Ascending aorta (tissue), 2 donors: ENCODE measurements at regions not wholly inside any gene's neighbourhood (a gene's known extent, or its start where the extent isn't known, plus 50 kb on each side); places are given as distances from the start of the nearest gene placed in this dataset.
"Not testable (repeated sequence)": the region's sequence is repeated elsewhere in the genome, so short reads cannot be mapped to it uniquely, and the experiment has no call there.

Source experiments
- DNase-seq, 2 donors: peaks; one replicate each; pipeline ENCODE4 v3.0.0-alpha.2; 2019; ENCODE audit warnings: low spot score in 2 of 2
- H3K27ac ChIP-seq, 2 donors: fragments of 200-600 bp; sonication (generic); one replicate each; pipeline ENCODE4 v1.5.1; 2016 to 2017; ENCODE audit warnings: mild to moderate bottlenecking in 1 of 2
- H3K27me3 ChIP-seq: fragments of 200-600 bp; sonication (generic); one replicate; pipeline ENCODE4 v1.5.1; 2017
- H3K36me3 ChIP-seq, 2 donors: fragments of 200-600 bp; sonication (generic); one replicate each; pipeline ENCODE4 v1.5.1; 2016
- H3K4me1 ChIP-seq, 2 donors: fragments of 200-600 bp; sonication (generic); one replicate each; pipeline ENCODE4 v1.5.1; 2016 to 2017; ENCODE audit warnings: mild to moderate bottlenecking in 1 of 2
- H3K4me3 ChIP-seq, 2 donors: fragments of 200-600 bp; sonication (generic); one replicate each; pipeline ENCODE4 v1.5.1; 2016 to 2017; ENCODE audit warnings: mild to moderate bottlenecking in 1 of 2
- H3K9me3 ChIP-seq, 2 donors: fragments of 200-600 bp; sonication (generic); one replicate each; pipeline ENCODE4 v1.5.1; 2016
- intact Hi-C: fragments of 100-400 bp; cut with DNase I; formaldehyde crosslinking; loops from one replicate; pipeline ENCODE4 v1.15.1; 2023
- TF ChIP-seq, protein P1 (sequence below), 3 experiments: fragments of 200-600 bp in 2 of 3; fragments of 450-650 bp in 1 of 3; sonication (generic) in 2 of 3; IDR thresholded peaks; one replicate each; pipeline ENCODE4 v1.5.1; 2016 to 2019; ENCODE audit warnings: antibody characterized with exemption in 3 of 3, mild to moderate bottlenecking in 1 of 3, moderate library complexity in 1 of 3

DNA sequence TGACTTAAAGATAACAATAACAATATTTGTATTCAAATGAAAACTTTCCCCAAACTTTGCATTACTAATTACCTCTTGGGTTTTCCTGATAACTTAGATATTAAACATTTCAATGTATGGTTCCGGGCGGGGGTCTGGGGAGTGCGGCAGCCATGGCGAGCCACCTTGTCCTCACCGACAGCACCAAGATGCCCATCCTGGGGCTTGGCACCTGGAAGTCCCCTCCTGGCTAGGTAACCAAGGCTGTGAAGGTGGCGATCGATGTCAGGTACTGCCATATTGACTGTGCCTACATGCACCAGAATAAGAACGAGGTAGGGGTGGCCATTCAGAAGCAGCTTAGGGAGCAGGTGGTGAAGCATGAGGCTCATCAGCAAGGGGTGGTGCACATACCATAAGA lies 478.7 kb downstream of the CNTN3 start:
- TF ChIP-seq, protein P1, sequence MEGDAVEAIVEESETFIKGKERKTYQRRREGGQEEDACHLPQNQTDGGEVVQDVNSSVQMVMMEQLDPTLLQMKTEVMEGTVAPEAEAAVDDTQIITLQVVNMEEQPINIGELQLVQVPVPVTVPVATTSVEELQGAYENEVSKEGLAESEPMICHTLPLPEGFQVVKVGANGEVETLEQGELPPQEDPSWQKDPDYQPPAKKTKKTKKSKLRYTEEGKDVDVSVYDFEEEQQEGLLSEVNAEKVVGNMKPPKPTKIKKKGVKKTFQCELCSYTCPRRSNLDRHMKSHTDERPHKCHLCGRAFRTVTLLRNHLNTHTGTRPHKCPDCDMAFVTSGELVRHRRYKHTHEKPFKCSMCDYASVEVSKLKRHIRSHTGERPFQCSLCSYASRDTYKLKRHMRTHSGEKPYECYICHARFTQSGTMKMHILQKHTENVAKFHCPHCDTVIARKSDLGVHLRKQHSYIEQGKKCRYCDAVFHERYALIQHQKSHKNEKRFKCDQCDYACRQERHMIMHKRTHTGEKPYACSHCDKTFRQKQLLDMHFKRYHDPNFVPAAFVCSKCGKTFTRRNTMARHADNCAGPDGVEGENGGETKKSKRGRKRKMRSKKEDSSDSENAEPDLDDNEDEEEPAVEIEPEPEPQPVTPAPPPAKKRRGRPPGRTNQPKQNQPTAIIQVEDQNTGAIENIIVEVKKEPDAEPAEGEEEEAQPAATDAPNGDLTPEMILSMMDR (IDR thresholded peaks at IDR 0.05): no peak
- Histone ChIP-seq H3K4me3 (no peak overlapping the region), H3K27ac (no peak overlapping the region), H3K36me3 (no peaks in the 10 kb centered on the region), H3K4me1 (no peaks in the 10 kb centered on the region), H3K27me3 (no peaks in the 10 kb centered on the region), H3K9me3 (no peaks in the 10 kb centered on the region)
- no peak for DNase-seq
- intact Hi-C loops: no loop called here

DNA sequence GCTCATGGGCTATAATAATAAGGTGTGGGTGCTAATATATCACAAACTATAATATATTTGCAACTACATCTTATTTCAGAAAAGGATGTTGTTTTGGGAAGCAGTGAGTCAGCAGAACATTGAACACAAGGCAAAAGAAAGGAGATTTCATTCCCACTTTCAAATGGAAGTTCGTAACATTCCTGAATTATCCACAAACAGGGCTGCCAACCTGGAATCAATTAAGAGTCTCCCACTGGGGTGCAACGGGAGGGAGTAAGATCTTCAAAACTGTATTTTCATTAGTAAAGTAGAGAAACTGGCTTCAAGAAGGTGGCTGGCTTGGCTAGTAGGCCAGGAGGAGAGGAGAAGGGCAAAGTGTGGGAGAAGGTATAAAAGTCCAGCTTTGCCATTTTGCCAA lies 479.6 kb downstream of the CNTN3 start:
- no peak overlapping the region for H3K4me3 ChIP-seq
- TF ChIP-seq, protein P1 (IDR thresholded peaks at IDR 0.05): no peak
- H3K9me3 ChIP-seq: no peaks in the 10 kb centered on the region
- no peak overlapping the region for H3K27ac ChIP-seq
- intact Hi-C loops: no loop called here
- H3K36me3 ChIP-seq: no peaks in the 10 kb centered on the region
- no peaks in the 10 kb centered on the region for H3K27me3 ChIP-seq
- H3K4me1 ChIP-seq: no peaks in the 10 kb centered on the region
- DNase-seq: no peak

DNA sequence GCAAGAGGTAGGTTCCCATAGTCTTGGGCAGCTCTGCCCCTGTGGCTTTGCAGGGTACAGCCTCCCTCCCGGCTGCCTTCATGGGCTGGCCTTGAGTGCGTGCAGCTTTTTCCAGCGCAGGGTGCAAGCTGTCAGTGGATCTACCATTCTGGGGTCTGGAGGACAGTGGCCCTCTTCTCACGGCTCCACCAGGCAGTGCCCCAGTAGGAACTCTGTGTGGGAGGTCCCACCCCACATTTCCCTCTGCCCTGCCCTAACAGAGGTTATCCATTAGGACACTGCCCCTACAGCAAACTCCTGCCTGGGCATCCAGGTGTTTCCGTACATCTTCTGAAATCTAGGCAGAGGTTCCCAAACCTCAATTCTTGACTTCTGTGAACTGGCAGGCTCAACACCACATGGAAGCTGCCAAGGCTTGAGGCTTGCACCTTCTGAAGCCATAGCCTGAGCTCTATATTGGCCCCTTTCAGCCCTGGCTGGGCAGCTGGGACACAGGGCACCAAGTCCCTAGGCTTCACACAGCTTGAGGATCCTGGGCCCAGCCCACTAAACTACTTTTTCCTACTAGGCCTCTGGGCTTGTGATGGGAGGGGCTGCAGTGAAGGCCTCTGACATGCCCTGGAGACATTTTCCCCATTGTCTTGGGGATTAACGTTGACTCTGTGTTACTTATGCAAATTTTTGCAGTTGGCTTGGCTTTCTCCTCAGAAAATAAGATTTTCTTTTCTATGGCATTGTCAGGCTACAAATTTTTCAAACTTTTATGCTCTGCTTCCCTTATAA lies 482.7 kb downstream of the CNTN3 start:
- H3K27me3 ChIP-seq, DNase-seq, intact Hi-C loops, H3K4me3 ChIP-seq, H3K4me1 ChIP-seq, H3K36me3 ChIP-seq, H3K9me3 ChIP-seq, H3K27ac ChIP-seq: not testable (repeated sequence)

DNA sequence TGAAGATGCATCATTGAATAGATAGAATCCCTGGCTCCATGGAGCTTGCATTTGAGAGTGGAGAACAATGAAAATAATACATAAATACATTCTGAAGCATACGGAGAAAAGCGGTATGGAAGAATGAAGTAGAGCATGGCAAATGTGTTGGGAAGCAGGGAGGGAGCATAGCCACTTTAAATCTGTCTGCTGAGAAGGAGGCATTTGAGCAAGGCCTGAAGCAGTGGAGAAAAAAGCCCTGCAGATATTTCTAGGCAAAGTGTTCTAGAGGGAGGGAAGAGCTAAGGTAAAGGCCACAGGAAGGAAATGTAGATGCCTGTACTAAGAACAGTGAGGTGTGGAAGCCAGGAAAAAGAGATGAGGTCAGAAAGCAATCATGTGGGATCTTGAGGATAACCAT lies 484.8 kb downstream of the CNTN3 start:
- Histone ChIP-seq H3K27me3 (no peaks in the 10 kb centered on the region), H3K27ac (no peak overlapping the region), H3K4me3 (no peak overlapping the region), H3K4me1 (no peaks in the 10 kb centered on the region), H3K36me3 (no peaks in the 10 kb centered on the region), H3K9me3 (no peaks in the 10 kb centered on the region)
- TF ChIP-seq, protein P1 (IDR thresholded peaks at IDR 0.05): no peak
- intact Hi-C loops: no loop called here
- no peak for DNase-seq

DNA sequence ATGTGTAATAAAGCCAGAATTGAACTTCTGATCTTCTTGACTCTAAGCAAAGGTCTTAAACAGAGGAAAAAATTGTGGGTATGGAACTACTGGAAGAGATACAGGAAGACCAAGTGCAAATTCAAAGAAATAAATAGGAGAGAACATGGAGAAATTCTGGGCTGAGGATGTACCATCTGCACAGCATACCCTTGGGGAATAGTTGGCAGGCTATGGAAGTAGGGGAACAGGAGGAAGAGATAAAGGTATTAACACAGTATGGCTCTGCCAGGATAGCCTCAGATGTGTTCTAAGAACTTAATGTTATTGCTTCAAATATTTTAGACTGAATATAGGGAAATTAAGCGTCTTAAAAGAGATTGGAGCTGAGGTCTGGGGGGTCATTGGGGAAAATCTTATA lies 485.4 kb downstream of the CNTN3 start:
- Histone ChIP-seq H3K4me3 (no peak overlapping the region), H3K9me3 (no peaks in the 10 kb centered on the region), H3K4me1 (no peaks in the 10 kb centered on the region), H3K27ac (no peak overlapping the region), H3K27me3 (no peaks in the 10 kb centered on the region), H3K36me3 (no peaks in the 10 kb centered on the region)
- intact Hi-C loops: no loop called here
- TF ChIP-seq, protein P1 (IDR thresholded peaks at IDR 0.05): no peak
- no peak for DNase-seq

DNA sequence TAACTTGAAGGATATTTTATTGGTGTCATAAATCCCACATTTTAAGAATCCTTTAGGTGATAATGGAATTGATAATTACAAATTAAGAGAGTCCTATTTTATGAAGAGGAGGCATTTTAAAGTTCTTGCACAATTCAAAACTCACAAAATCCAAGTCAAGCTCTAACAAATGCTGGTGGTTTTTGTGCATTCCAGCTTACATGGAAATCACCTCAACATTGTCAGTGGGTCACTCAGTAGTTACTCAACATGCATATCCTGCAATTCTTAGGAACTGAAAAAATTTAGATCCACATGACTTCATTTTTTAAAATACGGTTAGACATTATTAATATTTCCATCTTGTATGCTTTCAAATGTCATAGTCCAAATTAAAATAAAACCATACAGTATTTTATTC lies 487.2 kb downstream of the CNTN3 start:
- no peak for DNase-seq
- Histone ChIP-seq H3K27ac (no peak overlapping the region), H3K9me3 (no peaks in the 10 kb centered on the region), H3K36me3 (no peaks in the 10 kb centered on the region), H3K4me3 (no peak overlapping the region), H3K4me1 (no peaks in the 10 kb centered on the region), H3K27me3 (no peaks in the 10 kb centered on the region)
- TF ChIP-seq, protein P1 (IDR thresholded peaks at IDR 0.05): no peak
- intact Hi-C loops: no loop called here
